ENCODE measurements at regions not wholly inside any gene's neighbourhood (a gene's known extent, or its start where the extent isn't known, plus 50 kb on each side); places are given as distances from the start of the nearest gene placed in this dataset.

DNA sequence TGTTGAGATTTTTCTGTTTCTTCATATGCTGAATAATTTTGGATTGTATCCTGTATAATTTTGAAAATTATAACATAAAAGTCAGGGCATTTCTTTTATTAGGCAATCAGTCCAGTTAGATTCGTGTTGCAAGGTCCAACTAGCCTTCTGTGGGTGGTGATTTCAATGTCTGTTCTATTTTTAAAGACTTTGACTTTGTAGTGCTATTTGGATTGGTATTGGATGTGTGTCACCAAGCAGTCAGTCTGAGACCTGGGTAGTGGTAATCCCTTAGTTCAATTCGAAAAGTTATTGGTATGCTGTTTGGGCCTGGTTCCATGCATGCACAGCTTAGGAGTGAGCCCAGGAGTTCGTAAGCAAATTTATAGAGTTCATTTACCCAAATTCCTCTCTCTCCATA lies 82.2 kb downstream of the EPDR1 start:
- DNase-seq: no peak

- no peak for DNase-seq
Measured at GRCh38 chr7:38006559-38006958, 86.1 kb downstream of the EPDR1 start.

DNA sequence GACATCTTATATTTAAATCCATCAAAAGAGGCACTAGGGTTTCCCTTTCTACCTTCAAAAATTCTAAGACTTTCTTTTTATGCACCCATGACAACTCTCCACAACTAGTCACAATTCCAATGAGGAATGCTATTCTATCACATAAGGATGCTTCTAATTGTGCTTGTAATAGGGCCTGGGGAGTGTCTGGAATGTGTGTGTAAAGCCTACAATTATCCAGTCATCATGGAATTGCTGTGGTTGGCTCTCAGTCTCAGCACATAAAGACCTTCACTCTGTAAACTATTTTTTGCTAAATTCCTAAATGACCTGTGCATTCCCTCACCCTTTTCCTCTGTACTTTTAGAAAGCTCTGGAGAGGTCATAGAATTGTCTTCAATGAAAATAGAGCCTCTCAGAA lies 86.7 kb downstream of the EPDR1 start:
- DNase-seq: no peak

- DNase-seq: no peak
Measured at GRCh38 chr7:38013246-38013645, 92.8 kb downstream of the EPDR1 start.

DNA sequence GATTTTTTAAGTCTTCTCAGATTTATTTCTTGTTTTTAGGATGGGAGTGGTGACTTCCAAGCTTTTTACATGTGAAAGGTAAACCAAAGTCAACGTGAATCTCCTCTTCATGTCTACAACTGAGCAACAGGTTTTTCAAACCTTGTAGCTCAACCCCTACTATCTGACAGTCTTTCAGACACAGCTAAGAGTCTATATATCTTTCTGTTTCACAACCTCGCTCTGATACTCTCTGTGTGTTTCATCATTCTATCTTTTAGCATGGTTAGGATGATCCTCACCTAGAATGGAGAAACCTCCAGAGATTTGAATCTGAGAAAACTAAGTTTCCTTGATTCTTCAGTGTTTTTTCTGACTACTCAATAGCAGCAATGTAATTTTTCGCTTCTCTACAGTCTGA lies 96.1 kb downstream of the EPDR1 start:
- DNase-seq: no peak

- no peak for DNase-seq
Measured at GRCh38 chr7:38017320-38017719, 96.9 kb downstream of the EPDR1 start.

GRCh38 chr7:38020121-38020785 lies 99.8 kb downstream of the EPDR1 start:
- DNase-seq: no peak

- DNase-seq: no peak
Measured at GRCh38 chr7:38021892-38022291, 101.5 kb downstream of the EPDR1 start.

- DNase-seq: no peak
Measured at GRCh38 chr7:38025815-38026214, 105.4 kb downstream of the EPDR1 start.

DNA sequence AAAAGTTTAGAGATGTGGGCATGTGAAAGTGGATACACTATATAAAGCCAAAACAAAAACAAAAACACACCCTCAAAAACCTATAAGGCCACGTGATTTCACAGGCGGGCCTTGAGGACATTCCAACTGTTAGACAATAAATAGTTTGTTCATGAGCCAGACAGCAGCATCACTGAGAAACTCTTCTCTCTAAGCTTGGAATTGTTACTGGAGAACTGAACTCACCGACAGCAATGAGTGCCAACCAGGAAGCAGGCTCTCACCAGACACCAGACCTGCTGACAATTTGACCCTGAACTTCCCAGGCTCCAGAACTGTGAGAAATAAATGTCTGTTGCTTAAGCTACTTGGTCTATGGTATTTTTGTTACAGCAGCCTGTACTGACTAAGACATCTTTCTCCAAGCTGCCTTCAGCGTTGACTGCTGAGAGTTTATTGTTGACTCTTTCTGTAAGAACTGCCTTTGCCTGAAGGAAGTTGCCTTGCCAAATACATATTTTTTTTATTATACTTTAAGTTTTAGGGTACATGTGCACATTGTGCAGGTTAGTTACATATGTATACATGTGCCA lies 107.5 kb downstream of the EPDR1 start:
- DNase-seq: no peak

DNA sequence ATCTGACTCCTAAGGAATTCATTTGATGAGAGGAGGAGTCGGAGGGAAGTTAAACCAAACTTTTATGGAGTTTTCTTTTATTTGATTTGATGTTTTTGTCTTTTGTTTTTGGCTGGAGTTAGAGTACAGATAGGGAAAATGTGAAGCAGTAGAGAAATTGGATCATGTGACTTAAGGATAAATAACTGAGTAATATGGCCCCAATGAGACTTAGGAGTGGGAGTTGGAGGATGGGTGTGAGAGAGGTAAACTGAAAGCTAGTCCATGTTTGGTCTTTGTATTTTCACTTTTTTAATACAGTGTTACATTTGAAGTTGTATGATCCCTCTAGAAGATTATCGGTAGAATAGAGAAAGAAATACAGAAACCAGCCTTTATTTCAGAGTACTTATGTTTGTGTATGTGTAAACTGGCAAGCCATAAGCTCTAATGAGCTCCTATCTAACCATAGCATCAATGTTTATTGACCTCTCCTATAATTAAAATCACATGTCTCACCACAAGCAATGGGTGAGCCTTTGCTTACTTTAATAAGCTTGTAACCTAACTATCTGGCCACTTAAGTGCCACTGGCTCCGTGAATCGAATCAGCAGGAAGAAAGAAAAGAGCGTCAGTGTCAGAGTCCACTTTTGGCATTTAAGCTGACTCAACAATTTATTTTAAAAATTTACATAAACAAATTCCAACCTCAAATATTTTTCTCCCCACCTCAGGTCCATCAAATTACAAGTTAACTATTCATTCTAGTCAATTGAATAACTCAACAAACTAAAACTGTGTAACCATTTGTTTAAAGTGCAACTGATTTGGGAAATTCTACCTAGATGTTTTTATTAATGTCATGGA lies 113.8 kb downstream of the EPDR1 start:
- no peak for DNase-seq

GRCh38 chr7:38040831-38041230 lies 120.4 kb downstream of the EPDR1 start:
- no peak for DNase-seq

DNA sequence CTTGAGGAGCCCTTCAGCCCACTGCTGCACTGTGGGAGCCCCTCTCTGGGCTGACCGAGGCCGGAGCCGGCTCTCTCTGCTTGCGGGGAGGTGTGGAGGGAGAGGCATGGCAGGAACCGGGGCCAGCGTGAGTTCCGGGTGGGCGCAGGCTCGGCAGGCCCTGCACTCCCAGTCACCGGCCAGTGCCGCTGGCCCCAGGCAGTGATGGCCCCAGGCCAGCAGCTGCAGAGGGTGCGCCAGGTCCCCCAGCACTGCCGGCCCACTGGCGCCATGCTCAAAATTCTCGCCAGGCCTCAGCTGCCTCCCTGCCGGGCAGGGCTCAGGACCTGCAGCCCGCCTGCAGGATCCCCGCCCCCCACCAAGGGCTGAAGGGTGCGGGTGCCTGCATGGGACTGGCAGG lies 128.4 kb upstream of the STARD3NL start:
- no peak for DNase-seq

- no peak for DNase-seq
Measured at GRCh38 chr7:38051311-38051710, 126.7 kb upstream of the STARD3NL start.

DNA sequence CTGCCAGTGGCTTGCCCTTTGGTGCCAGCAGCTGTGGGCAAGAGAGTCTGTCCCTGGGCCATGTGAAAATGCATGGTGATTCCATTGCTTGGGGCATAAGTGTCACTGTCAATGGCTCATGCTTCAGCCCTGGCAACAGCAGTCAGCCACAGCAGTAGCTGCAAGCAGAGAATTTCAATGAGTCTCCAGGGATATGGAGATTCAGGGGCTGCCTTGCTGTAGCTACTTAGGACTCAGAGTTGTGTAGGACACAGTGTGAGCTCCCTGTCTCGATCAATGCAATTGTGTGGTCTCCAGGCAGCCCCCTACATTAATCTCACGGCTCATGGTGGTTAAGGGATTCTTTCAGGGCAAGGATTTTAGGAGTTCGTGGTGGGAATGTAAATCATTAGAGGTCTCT lies 126.3 kb upstream of the STARD3NL start:
- DNase-seq: no peak

DNA sequence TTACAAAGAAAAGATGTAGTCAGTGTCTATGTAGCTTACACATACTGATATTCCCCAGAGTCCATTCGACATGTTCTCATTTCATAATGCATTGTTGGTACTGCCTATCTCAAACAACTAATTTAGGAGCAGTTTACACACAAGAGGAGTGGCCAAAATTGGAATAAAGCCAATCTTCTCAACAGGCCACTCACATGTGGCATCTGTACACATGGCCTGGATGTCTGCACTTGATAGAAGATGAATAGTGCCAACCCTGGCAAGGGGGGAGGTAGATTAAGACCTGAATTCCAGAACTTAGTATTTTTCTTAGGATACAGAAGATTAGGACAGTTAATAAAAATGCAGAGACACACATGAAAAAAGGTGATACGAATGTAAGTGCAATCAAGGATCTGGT lies 125.3 kb upstream of the STARD3NL start:
- no peak for DNase-seq

DNA sequence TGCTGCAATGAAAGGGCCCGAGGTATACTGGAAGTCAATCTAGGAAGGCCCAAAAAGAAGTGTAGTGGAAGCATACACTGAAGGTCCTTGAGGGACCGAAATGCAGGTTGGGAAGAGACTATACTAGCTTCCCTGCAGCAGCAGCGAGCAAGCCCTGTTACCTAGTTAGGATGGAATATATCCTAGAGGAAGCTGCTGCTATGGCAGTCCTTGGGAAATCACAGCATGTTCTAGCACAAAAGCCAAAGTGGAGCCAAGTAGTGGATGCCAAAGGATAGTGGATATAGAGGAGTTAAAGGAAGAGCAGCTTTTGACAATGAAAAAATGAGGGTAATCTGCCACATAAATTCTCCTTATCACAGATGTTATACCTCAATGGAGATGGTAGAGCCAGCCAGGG lies 123.8 kb upstream of the STARD3NL start:
- no peak for DNase-seq

DNA sequence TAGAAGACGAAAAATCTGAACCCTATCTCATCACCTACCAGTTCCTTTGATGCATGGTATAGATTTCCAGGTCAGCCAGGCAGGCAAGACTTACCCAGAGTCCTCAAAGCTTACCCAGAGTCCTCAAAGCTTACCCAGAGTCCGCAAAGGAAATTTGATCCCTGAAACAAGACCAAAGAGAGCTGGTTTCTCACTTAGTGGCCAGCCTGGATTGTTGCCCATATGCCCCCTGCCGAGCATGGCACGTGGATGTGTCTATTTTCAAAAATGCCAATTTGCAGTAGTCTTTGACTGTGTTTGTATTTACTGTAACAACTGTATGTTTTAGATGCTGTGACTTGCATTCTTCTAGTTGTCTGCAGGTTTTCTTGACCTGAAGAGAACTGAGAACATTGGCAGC lies 120.2 kb upstream of the STARD3NL start:
- no peak for DNase-seq

- no peak for DNase-seq
Measured at GRCh38 chr7:38060116-38060515, 117.9 kb upstream of the STARD3NL start.

DNA sequence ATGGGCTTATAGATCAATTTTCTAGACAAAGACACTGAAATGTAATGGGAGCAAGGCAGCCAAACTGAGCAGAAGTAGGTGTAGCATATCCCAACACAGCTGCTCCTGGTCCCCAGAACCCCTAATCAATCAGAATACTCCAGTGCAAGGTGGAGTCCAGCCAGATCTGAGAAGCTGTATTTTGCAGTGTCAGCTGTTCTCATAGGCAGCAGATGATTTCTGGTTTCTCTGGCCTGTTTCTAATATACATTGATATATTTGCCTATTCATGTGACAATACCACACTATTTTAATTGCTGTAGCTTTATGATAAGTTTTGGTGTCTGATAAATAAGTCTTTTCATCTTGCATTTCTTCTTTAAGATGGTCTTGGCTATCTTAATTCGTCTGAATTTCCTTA lies 117.4 kb upstream of the STARD3NL start:
- DNase-seq: no peak

GRCh38 chr7:38066391-38066790 lies 111.7 kb upstream of the STARD3NL start:
- no peak for DNase-seq

- no peak for DNase-seq
Measured at GRCh38 chr7:38068461-38068860, 109.6 kb upstream of the STARD3NL start.

GRCh38 chr7:38069052-38069451 lies 109.0 kb upstream of the STARD3NL start:
- DNase-seq: no peak

- no peak for DNase-seq
Measured at GRCh38 chr7:38070718-38071117, 107.3 kb upstream of the STARD3NL start.
